ENCODE measurements at regions not wholly inside any gene's neighbourhood (a gene's known extent, or its start where the extent isn't known, plus 50 kb on each side); places are given as distances from the start of the nearest gene placed in this dataset.

DNA sequence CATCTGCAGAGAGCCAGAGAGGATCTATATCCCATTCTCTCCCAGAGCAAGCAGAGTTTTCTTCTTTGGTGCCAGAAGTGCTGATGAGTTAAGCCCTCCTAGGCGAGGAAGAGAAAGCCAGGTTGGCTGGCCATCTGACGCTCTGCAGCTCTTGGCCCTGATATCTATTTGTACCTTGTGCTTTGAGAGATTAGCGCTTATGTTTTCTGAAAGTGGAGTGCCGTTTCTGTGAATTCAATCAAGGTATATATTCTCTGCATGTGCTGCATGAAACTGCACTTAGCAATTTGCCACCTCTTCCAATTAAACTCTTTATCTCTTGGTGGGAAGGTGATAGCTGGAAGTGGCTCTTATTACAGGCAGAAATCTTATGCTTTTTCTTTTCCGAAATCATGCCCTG is 177.5 kb downstream of the LPIN1 start:
- FAIRE-seq = no peak

GRCh38 chr2:11925295-11926066 is 179.0 kb downstream of the LPIN1 start:
- no peak for FAIRE-seq

- peak; percentile 12 for FAIRE-seq
These were observed 183.9 kb downstream of the LPIN1 start for GRCh38 chr2:11930211-11930761.

DNA sequence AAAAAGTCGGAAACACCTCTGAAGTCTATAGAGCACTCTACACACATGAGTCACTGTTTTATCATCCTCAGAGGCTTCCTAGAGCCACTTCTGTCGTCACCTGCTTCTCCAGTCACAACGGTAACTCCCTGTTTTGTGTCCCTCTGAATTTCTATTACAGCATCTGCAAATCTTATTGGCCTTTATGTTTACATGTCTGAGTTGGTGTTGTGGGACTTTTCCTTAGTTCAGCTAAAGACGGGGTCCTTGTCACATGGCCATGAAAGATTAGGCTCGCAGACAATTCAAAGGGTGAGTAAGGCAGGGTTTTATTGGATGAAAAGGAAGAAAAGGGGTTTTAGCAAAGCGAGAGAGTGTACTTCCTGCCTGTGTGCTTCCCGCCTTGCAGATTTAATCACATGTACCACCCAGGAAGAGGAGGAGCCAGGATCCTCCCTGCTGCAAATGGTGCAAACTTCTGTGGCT is 185.6 kb downstream of the LPIN1 start:
- FAIRE-seq = no peak

- no peak for FAIRE-seq
These were observed 186.5 kb downstream of the LPIN1 start for GRCh38 chr2:11932962-11933361.

DNA sequence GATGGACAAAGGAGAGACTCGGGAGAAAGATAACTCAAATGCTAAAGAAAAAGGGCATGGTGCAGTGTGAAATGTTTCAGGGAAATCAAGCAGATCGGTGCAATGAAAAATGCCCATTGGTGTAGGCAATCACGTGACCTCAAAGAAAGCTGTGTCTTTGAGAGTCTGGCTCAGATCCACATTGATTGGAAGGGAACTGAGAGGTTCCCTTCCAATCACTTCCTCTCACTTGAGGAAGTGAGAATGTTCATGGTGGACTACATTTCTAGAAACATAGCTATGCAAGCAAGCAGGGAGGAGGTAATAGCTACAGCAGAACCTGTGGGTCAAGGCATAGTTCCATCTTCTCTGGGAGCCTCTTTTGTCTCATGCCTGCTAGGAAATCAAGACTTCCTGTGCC is 187.4 kb downstream of the LPIN1 start:
- FAIRE-seq = no peak

DNA sequence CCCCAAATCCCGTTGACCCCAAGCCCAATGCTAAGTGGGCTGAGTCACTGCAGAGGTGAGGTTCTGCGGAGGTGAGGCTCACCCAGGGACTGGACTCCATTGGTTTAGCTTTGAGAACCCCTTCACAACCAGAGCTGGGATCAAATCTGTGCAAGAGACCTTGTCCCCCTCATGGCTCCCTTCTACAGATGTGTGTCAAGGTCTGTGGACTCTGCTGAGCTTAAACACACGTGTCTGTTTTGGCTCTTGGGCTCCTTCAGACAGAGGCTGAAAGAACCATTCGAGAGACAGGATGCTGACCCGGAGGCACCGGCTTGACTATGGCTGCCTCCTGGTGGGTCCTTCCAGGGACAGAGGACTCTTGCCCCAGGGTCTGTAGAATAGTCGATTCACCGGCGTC is 190.3 kb downstream of the LPIN1 start:
- no peak for FAIRE-seq

DNA sequence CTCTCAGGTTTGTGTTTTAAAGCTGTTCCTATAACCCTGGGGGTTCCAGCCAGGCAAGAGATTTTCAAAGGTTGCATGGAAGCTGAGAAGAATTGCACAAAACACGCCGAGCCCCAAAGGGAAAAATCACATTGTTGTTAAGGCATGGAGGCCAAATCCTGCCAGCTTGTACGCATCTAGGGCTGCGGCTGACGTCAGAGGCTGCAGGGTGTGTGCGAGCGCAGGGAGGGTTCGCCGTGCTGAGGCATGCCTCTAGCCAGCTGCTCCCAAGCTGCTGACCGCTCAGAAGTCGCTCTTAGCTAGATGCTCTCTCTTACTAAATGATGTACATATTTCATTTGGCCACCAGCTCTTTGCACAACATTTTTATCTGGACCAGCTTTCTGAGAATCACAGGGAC is 191.8 kb downstream of the LPIN1 start:
- FAIRE-seq = no peak

DNA sequence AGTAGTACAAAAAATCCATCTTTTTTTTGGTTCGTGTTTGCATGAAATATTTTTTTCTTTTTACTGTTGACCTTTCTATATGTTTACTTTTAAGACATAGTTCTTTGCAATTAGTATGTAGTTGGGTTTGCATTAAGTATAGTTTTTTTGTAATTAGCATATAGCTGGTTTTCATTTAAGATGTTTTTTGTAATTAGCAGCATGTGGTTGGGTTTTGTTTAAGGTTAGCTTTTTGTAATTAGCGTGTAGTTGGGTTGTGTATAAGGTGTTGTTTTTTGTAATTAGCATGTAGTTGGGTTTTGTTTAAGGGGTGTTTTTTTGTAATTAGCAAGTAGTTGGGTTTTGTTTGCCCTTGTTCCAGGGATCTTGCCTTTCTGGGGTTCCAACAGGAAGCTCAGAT is 193.1 kb downstream of the LPIN1 start:
- FAIRE-seq = peak; percentile 46

GRCh38 chr2:11940121-11940743 is 193.8 kb downstream of the LPIN1 start:
- FAIRE-seq = no peak

GRCh38 chr2:11940799-11941198 is 194.4 kb downstream of the LPIN1 start:
- no peak for FAIRE-seq

DNA sequence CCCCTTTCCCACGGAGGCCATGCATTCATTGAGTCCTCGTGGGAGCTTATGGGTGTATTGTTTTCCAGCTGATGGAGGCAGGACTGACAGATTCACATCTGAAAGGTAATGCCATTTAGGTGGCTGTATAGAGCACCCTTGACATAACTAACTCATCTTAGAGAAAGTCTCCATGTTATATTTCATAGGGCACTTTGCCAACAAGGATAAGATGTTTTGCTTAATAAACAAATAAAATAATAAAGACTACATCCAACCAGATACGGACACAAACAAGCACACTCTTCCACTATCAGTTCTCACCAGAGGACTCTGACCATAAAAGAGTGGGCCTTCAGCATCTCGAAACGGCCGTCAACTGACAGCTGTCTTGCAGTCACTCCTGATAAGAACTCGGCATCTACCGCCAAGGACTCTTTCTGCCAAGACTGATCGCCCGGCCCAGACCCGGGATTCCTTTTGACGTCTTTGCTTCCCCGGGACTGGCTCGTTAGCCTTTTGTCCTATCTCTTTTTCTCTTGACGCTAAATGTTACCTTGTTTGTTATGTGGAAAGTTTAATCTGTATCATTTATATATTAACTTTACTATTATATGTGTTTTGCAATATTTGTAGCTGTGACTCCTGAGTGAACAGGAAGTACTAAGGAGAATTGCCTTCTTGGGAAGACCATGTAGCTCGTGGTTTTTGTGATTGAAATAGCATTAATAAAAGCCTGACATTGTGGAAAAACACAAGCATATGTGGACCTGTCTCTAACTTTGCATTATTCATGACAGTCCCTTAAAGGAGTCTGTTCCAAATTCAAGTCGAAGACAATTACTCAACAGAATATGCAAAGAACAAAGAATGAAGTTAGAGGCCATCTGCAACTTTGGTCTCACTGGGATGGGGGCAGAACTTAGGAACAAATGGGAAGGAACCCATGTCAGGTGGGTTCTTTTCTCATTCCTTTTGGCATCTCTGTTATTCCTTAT is 195.1 kb downstream of the LPIN1 start:
- FAIRE-seq = no peak

DNA sequence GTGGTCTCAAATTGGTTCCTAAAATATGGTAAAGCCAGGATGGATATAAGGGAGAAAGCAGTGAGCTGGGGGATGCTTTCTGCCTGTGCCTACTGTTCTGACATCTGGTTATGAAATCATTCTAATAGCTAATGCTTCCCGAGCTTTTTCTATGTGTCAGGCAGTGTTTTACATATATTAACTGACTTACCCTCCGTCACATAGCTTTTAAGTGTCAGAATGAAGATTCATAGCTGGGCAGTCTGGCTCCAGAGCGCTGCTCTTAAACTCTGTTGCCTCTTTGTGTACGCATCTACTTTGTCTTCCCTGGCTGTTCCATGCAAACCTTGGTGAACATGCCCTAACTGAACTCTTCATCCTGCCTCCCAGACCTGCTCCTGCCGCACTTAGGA is 195.7 kb downstream of the LPIN1 start:
- FAIRE-seq = no peak

- FAIRE-seq = no peak
These were observed 197.9 kb downstream of the LPIN1 start for GRCh38 chr2:11944311-11944710.

DNA sequence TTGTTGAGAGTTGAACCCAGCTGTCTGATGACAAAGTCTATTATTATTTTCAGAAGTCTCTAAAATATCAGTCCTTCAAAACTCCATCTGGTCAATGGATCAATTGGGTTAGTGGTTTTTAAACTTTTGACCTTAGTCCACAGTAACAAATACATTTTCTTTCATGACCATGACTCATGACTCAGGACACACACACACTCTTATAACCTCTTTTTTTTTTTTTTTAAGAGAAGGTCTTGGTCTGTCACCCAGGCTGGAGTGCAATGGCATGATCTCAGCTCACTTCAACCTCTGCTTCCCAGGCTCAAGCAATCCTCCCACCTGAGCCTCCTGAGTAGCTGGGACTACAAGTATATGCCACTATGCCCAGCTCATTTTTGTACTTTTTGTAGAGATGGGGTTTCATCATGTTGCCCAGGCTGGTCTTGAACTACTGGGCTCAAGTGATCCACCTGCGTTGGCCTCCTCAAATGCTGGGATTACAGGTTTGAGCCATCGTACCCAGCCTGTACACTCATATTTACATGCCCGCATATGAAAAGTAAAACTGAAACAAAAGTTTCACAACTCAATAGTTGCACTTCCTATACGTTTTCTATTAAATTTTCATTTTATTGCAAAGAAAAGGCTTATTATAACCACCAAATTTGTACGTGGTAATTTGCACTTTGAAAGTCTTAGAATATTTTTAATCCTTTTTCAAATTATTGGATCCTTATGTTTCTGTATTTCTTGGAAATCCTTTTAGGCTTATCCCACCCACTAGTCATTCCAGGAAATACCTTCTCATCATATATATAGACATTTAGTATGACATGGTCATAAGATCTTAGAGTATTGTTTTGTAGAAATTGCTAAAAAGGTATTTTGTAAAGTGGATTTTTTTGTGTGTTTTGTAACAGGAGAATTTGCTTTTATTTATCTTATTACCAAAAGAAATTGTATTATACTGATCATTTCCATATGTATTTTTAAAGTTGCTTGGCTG is 199.0 kb downstream of the LPIN1 start:
- FAIRE-seq = no peak

- no peak for FAIRE-seq
These were observed 201.5 kb downstream of the LPIN1 start for GRCh38 chr2:11947956-11948355.

- FAIRE-seq = no peak
These were observed 203.5 kb downstream of the LPIN1 start for GRCh38 chr2:11949732-11950523.

DNA sequence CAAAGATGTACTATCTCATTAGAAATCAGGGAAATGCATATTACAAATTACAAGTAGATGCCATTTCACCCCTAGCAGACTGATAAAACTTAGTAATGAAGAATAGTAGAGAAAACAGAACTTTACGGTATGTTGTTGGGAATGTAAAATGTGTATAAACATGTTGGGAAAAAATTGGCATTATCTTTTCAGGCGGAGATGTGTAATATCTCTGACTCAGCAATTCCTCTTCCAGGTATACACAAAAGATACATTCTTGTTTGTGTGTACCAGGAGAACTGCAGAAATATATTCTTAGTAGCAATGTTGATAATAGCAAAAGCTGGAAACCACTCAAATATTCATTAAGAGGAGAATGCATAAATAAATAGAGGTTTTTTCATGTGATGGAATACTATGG is 204.5 kb downstream of the LPIN1 start:
- FAIRE-seq = no peak

DNA sequence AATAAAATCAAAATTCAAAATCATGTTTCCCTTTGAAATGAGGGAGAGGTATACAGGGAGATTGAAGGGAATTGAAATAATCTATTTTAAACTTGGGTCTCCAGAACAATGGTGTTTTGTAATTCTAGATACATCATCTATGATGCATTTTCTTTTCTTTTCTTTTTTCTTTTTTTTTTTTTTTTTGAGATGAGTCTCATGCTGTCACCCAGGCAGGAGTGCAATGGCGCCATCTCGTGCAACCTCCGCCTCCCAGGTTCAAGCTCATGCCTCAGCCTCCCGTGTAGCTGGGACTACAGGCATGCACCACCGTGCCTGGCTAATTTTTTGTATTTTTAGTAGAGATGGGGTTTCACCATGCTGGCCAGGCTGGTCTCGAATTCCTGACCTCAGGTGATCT is 205.1 kb downstream of the LPIN1 start:
- peak; percentile 4 for FAIRE-seq

- FAIRE-seq = no peak
These were observed 206.8 kb downstream of the LPIN1 start for GRCh38 chr2:11953258-11953657.

- no peak for FAIRE-seq
These were observed 208.9 kb downstream of the LPIN1 start for GRCh38 chr2:11955314-11955713.

Data from endometrium (tissue), 2 donors.